Upper lobe of right lung (tissue), 1 donor: ENCODE measurements at regions not wholly inside any gene's neighbourhood (a gene's known extent, or its start where the extent isn't known, plus 50 kb on each side); places are given as distances from the start of the nearest gene placed in this dataset.

Experiments used
- ATAC-seq: fragments of 200-7000 bp; cut with Tn5 transposase; one replicate; pipeline ENCODE4 v1.9.1; 2020; ENCODE audit warnings: mild to moderate bottlenecking, moderate library complexity
- DNase-seq: peaks from one replicate; pipeline ENCODE4 v3.0.0-alpha.2; 2020
- H3K27ac ChIP-seq: fragments of 200-600 bp; one replicate; pipeline ENCODE4 v1.8.0; 2022
- H3K27me3 ChIP-seq: fragments of 200-600 bp; one replicate; pipeline ENCODE4 v1.8.0; 2022; ENCODE audit warnings: mild to moderate bottlenecking
- H3K36me3 ChIP-seq: fragments of 200-600 bp; one replicate; pipeline ENCODE4 v1.8.0; 2022
- H3K4me1 ChIP-seq: fragments of 200-600 bp; one replicate; pipeline ENCODE4 v1.8.0; 2022
- H3K4me3 ChIP-seq: fragments of 200-600 bp; one replicate; pipeline ENCODE4 v1.8.0; 2022; ENCODE audit warnings: mild to moderate bottlenecking
- H3K9me3 ChIP-seq: fragments of 200-600 bp; one replicate; pipeline ENCODE4 v1.8.0; 2022
- CTCF ChIP-seq: fragments of 200-600 bp; IDR thresholded peaks from one replicate; pipeline ENCODE4 v1.8.0; 2022; ENCODE audit warnings: antibody characterized with exemption
- intact Hi-C: fragments of 100-400 bp; cut with DNase I; formaldehyde crosslinking; loops from one replicate; pipeline ENCODE4 v1.11.0; 2022
- donor health status: DM: no; HTN: yes; CAD: no; lungs with severe emphysema.

GRCh38 chr6:26170951-26171841, 84.0 kb downstream of the HFE start:
- Histone ChIP-seq H3K4me1 (peaks cover 8% of the 10 kb centered on the region), H3K4me3 (peak overlapping the region; percentile 58), H3K36me3 (no peaks in the 10 kb centered on the region), H3K27ac (peak overlapping the region; percentile 99), H3K9me3 (no peaks in the 10 kb centered on the region), H3K27me3 (no peaks in the 10 kb centered on the region)
- DNase-seq (no peak), ATAC-seq (no peak)
- TF ChIP-seq CTCF: no peak
- intact Hi-C loops: no loop called here

- Histone ChIP-seq H3K9me3 (no peaks in the 10 kb centered on the region), H3K4me1 (peaks cover 8% of the 10 kb centered on the region), H3K4me3 (peak overlapping the region; percentile 58), H3K36me3 (no peaks in the 10 kb centered on the region), H3K27ac (peak overlapping the region; percentile 99), H3K27me3 (no peaks in the 10 kb centered on the region)
- DNase-seq (no peak), ATAC-seq (peak; percentile 56)
- intact Hi-C loops: no loop called here
- TF ChIP-seq CTCF: no peak
Measured at GRCh38 chr6:26172608-26172968, 85.4 kb downstream of the HFE start.

GRCh38 chr6:26173836-26174145, 86.6 kb downstream of the HFE start:
- DNase-seq (no peak), ATAC-seq (no peak)
- no peaks in the 10 kb centered on the region for H3K27me3 ChIP-seq

GRCh38 chr6:26175033-26175427, 87.8 kb downstream of the HFE start:
- ATAC-seq (no peak), DNase-seq (no peak)
- intact Hi-C loops: no loop called here
- H3K9me3 ChIP-seq: no peaks in the 10 kb centered on the region
- H3K27ac ChIP-seq: no peak overlapping the region
- no peaks in the 10 kb centered on the region for H3K36me3 ChIP-seq
- TF ChIP-seq CTCF: no peak
- peaks cover 8% of the 10 kb centered on the region for H3K4me1 ChIP-seq
- H3K27me3 ChIP-seq: no peaks in the 10 kb centered on the region
- H3K4me3 ChIP-seq: no peak overlapping the region

More at GRCh38 chr6:26173836-26174145, 86.6 kb downstream of the HFE start:
- no peaks in the 10 kb centered on the region for H3K36me3 ChIP-seq
- no peak for TF ChIP-seq CTCF
- peak overlapping the region; percentile 58 for H3K4me3 ChIP-seq
- no peak overlapping the region for H3K27ac ChIP-seq
- intact Hi-C loops: no loop called here
- H3K9me3 ChIP-seq: no peaks in the 10 kb centered on the region
- H3K4me1 ChIP-seq: peaks cover 8% of the 10 kb centered on the region

GRCh38 chr6:26175428-26176181, 88.4 kb downstream of the HFE start:
- ATAC-seq: peak; percentile 28
- peaks cover 8% of the 10 kb centered on the region for H3K4me1 ChIP-seq
- peak; percentile 70 for TF ChIP-seq CTCF
- H3K9me3 ChIP-seq: no peaks in the 10 kb centered on the region
- no peak overlapping the region for H3K27ac ChIP-seq
- no peaks in the 10 kb centered on the region for H3K36me3 ChIP-seq
- H3K4me3 ChIP-seq: no peak overlapping the region
- no peak for DNase-seq
- H3K27me3 ChIP-seq: no peaks in the 10 kb centered on the region
- intact Hi-C loops: no loop called here
